ENCODE measurements at regions not wholly inside any gene's neighbourhood (a gene's known extent, or its start where the extent isn't known, plus 50 kb on each side); places are given as distances from the start of the nearest gene placed in this dataset.

DNA sequence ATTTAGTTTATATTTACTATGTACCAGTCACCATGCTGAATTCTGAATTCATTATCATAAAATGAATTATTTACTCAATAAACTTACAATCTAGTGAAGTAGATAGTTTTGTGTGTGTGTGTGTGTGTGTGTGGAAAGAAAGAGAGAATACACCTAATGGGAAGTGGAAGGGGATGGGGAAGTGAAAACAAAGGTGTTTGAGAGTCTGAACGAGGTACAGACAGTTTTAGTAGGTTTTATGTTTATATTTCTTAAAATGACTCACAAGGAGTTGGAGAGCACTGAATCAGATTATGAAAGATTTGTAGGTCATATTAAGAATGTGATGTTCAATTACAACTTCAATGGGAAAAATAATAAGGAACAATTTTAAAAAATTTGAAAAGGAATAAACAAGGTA is 1753.0 kb downstream of the SLITRK1 start:
- ChIA-PET CTCF (no interaction called here), POLR2A (no interaction called here)
- no peaks in the 10 kb centered on the region for H3K36me3 Mint-ChIP-seq (ENCODE audit: low read depth)
- H3K9me3 Mint-ChIP-seq, result peaks cover 5% of the 10 kb centered on the region
- no peak for TF ChIP-seq CTCF (IDR thresholded peaks at IDR 0.05)
- no peak overlapping the region for H3K27ac Mint-ChIP-seq
- no peaks in the 10 kb centered on the region for H3K4me1 Mint-ChIP-seq
- intact Hi-C loops (cut with micrococcal nuclease), result no loop called here
- no peaks in the 10 kb centered on the region for H3K27me3 Mint-ChIP-seq
- no peak overlapping the region for H3K4me3 Mint-ChIP-seq
- ATAC-seq (ENCODE audit: low read depth) (no peak), DNase-seq (no peak)

DNA sequence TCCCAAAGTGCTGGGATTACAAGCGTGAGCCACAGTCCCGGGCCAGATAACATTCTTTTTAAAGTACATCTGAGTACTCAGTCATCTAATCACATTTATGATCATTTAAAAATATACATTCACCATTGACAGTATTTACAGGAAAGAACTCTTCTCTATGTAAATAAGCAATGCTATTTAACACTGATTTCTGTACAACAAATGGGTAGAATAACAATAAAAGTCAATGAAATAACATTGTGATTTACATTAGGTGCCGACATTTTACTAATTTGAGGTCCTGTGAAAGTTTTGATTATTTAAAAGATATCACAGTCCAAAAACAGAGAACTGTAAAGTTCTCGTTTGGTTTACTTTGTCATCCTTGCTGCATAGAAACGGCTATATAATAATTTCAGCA is 1763.7 kb downstream of the SLITRK1 start:
- Mint-ChIP-seq H3K9me3 (peaks cover 15% of the 10 kb centered on the region), H3K27me3 (no peaks in the 10 kb centered on the region), H3K36me3 (ENCODE audit: low read depth) (no peaks in the 10 kb centered on the region), H3K4me3 (no peak overlapping the region), H3K27ac (no peak overlapping the region), H3K4me1 (no peaks in the 10 kb centered on the region)
- ChIA-PET CTCF (no interaction called here), POLR2A (no interaction called here)
- DNase-seq (no peak), ATAC-seq (ENCODE audit: low read depth) (no peak)
- intact Hi-C loops (cut with micrococcal nuclease), result no loop called here
- no peak for TF ChIP-seq CTCF (IDR thresholded peaks at IDR 0.05)

DNA sequence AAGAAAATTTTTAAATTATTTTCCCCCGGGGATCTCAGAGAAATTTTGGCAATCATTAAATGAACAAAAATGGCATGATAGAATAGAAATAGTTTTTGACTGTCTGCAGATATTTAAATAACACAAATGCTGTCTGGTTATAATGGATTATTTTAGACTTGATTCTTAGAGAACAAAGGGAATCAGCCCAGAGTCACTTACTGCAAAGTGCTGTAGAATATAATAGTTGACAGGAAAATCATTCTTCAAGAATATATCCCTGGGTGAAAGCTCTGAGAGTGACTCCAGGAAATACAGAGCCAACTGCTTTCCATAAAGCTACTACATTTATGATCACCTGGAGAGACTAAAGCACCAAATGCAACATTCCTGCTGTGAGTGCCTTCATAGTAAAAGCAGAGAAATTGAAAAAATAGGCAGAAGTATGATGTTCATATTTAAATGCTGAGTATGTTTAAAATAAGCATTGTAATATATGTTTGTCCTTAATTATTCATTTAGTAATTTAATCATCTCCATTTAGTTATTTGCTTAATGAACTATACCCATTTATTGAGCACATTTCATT is 1765.8 kb downstream of the SLITRK1 start:
- Mint-ChIP-seq H3K4me1 (no peaks in the 10 kb centered on the region), H3K36me3 (ENCODE audit: low read depth) (no peaks in the 10 kb centered on the region), H3K9me3 (peaks cover 11% of the 10 kb centered on the region), H3K4me3 (no peak overlapping the region), H3K27ac (no peak overlapping the region), H3K27me3 (no peaks in the 10 kb centered on the region)
- ChIA-PET CTCF (no interaction called here), POLR2A (no interaction called here)
- ATAC-seq (ENCODE audit: low read depth) (no peak), DNase-seq (no peak)
- TF ChIP-seq CTCF (IDR thresholded peaks at IDR 0.05), result no peak
- intact Hi-C loops (cut with micrococcal nuclease), result no loop called here

DNA sequence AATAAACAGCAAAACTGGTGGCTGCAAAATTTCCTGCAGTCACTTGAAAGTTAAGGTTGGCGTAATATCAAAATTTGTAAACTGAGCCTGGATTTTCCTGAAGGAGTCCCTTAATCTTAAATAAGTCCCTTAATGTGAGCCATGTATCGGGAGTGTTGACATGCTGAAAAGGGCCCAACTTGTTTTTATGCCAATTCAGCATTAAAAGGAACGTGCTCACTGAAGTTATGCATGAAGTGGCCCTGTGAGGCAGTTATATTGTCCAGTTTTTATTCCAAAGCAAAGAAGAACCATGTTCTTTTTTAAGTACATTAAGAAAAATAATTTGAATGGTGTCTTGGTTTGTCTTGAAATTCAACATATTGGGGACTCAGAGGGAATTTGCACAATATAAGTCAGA is 1766.9 kb downstream of the SLITRK1 start:
- Mint-ChIP-seq H3K4me3 (no peak overlapping the region), H3K36me3 (ENCODE audit: low read depth) (no peaks in the 10 kb centered on the region), H3K27ac (no peak overlapping the region), H3K9me3 (peaks cover 16% of the 10 kb centered on the region), H3K27me3 (no peaks in the 10 kb centered on the region), H3K4me1 (no peaks in the 10 kb centered on the region)
- no peak for TF ChIP-seq CTCF (IDR thresholded peaks at IDR 0.05)
- DNase-seq (no peak), ATAC-seq (ENCODE audit: low read depth) (no peak)
- intact Hi-C loops (cut with micrococcal nuclease), result no loop called here
- ChIA-PET POLR2A (no interaction called here), CTCF (no interaction called here)

- no peaks in the 10 kb centered on the region for H3K36me3 Mint-ChIP-seq (ENCODE audit: low read depth)
- intact Hi-C loops (cut with micrococcal nuclease), result no loop called here
- no peak overlapping the region for H3K4me3 Mint-ChIP-seq
- no peak overlapping the region for H3K27ac Mint-ChIP-seq
- ATAC-seq (ENCODE audit: low read depth) (no peak), DNase-seq (no peak)
- POLR2A ChIA-PET, result no interaction called here
- H3K4me1 Mint-ChIP-seq, result no peaks in the 10 kb centered on the region
- TF ChIP-seq CTCF (IDR thresholded peaks at IDR 0.05), result no peak
- H3K9me3 Mint-ChIP-seq, result peaks cover 16% of the 10 kb centered on the region
- CTCF ChIA-PET, result no interaction called here
- no peaks in the 10 kb centered on the region for H3K27me3 Mint-ChIP-seq
Measured at GRCh38 chr13:82096256-82096655, 1755.3 kb upstream of the SPRY2 start.
